ENCODE measurements at regions not wholly inside any gene's neighbourhood (a gene's known extent, or its start where the extent isn't known, plus 50 kb on each side); places are given as distances from the start of the nearest gene placed in this dataset.

GRCh38 chr16:86987746-86988670 lies 329.2 kb downstream of the C16orf95 start:
- H3K4me1 ChIP-seq = no peaks in the 10 kb centered on the region
- no peaks in the 10 kb centered on the region for H3K9me3 ChIP-seq
- in situ Hi-C loops (cut with MboI; ENCODE audit: low sequenced_read_pairs) = no loop called here
- no peak for DNase-seq (ENCODE audit: low spot score in 2 of 2)
- 0 out of 2 replicates have a peak, but pooled peaks cover 3% of the 10 kb centered on the region for H3K27me3 ChIP-seq (ENCODE audit: low read depth)
- no peaks in the 10 kb centered on the region for H3K36me3 ChIP-seq (replicated peaks)
- no peak overlapping the region for H3K4me3 ChIP-seq

- H3K27me3 ChIP-seq (ENCODE audit: low read depth) = 0 out of 2 replicates have a peak, but pooled peaks cover 3% of the 10 kb centered on the region
These were observed 328.1 kb downstream of the C16orf95 start for GRCh38 chr16:86988920-86989696.

GRCh38 chr16:86990451-86990850 lies 326.7 kb downstream of the C16orf95 start:
- H3K27me3 ChIP-seq (ENCODE audit: low read depth) = 0 out of 2 replicates have a peak, but pooled peaks cover 3% of the 10 kb centered on the region

More at GRCh38 chr16:86988920-86989696, 328.1 kb downstream of the C16orf95 start:
- H3K36me3 ChIP-seq (replicated peaks) = no peaks in the 10 kb centered on the region
- DNase-seq (ENCODE audit: low spot score in 2 of 2) = no peak
- no peaks in the 10 kb centered on the region for H3K9me3 ChIP-seq
- H3K4me1 ChIP-seq = no peaks in the 10 kb centered on the region
- no peak overlapping the region for H3K4me3 ChIP-seq
- in situ Hi-C loops (cut with MboI; ENCODE audit: low sequenced_read_pairs) = no loop called here

GRCh38 chr16:86991679-86992078 lies 325.5 kb downstream of the C16orf95 start:
- Histone ChIP-seq H3K4me1 (no peaks in the 10 kb centered on the region), H3K36me3 (replicated peaks) (no peaks in the 10 kb centered on the region), H3K4me3 (no peak overlapping the region), H3K27me3 (ENCODE audit: low read depth) (0 out of 2 replicates have a peak, but pooled peaks cover 3% of the 10 kb centered on the region), H3K9me3 (no peaks in the 10 kb centered on the region)
- no peak for DNase-seq (ENCODE audit: low spot score in 2 of 2)
- in situ Hi-C loops (cut with MboI; ENCODE audit: low sequenced_read_pairs) = no loop called here

More at GRCh38 chr16:86990451-86990850, 326.7 kb downstream of the C16orf95 start:
- Histone ChIP-seq H3K36me3 (replicated peaks) (no peaks in the 10 kb centered on the region), H3K9me3 (no peaks in the 10 kb centered on the region), H3K4me1 (no peaks in the 10 kb centered on the region), H3K4me3 (no peak overlapping the region)
- in situ Hi-C loops (cut with MboI; ENCODE audit: low sequenced_read_pairs) = no loop called here
- no peak for DNase-seq (ENCODE audit: low spot score in 2 of 2)

GRCh38 chr16:86992587-86992986 lies 324.6 kb downstream of the C16orf95 start:
- no peak overlapping the region for H3K4me3 ChIP-seq
- no peaks in the 10 kb centered on the region for H3K36me3 ChIP-seq (replicated peaks)
- DNase-seq (ENCODE audit: low spot score in 2 of 2) = no peak
- H3K27me3 ChIP-seq (ENCODE audit: low read depth) = 0 out of 2 replicates have a peak, but pooled peaks cover 3% of the 10 kb centered on the region
- H3K9me3 ChIP-seq = no peaks in the 10 kb centered on the region
- no peaks in the 10 kb centered on the region for H3K4me1 ChIP-seq
- in situ Hi-C loops (cut with MboI; ENCODE audit: low sequenced_read_pairs) = no loop called here

GRCh38 chr16:86993426-86994110 lies 323.6 kb downstream of the C16orf95 start:
- Histone ChIP-seq H3K4me3 (no peak overlapping the region), H3K4me1 (no peaks in the 10 kb centered on the region), H3K36me3 (replicated peaks) (no peaks in the 10 kb centered on the region), H3K27me3 (ENCODE audit: low read depth) (0 out of 2 replicates have a peak, but pooled peaks cover 3% of the 10 kb centered on the region), H3K9me3 (no peaks in the 10 kb centered on the region)
- DNase-seq (ENCODE audit: low spot score in 2 of 2) = no peak
- in situ Hi-C loops (cut with MboI; ENCODE audit: low sequenced_read_pairs) = no loop called here

GRCh38 chr16:86994215-86994614 lies 323.0 kb downstream of the C16orf95 start:
- H3K27me3 ChIP-seq (ENCODE audit: low read depth) = 0 out of 2 replicates have a peak, but pooled peaks cover 3% of the 10 kb centered on the region
- in situ Hi-C loops (cut with MboI; ENCODE audit: low sequenced_read_pairs) = no loop called here
- H3K9me3 ChIP-seq = no peaks in the 10 kb centered on the region
- no peaks in the 10 kb centered on the region for H3K4me1 ChIP-seq
- H3K4me3 ChIP-seq = no peak overlapping the region
- DNase-seq (ENCODE audit: low spot score in 2 of 2) = no peak
- no peaks in the 10 kb centered on the region for H3K36me3 ChIP-seq (replicated peaks)

GRCh38 chr16:86994651-86995171 lies 322.5 kb downstream of the C16orf95 start:
- no peaks in the 10 kb centered on the region for H3K9me3 ChIP-seq
- 0 out of 2 replicates have a peak, but pooled peaks cover 3% of the 10 kb centered on the region for H3K27me3 ChIP-seq (ENCODE audit: low read depth)
- no peaks in the 10 kb centered on the region for H3K4me1 ChIP-seq
- no peak overlapping the region for H3K4me3 ChIP-seq
- no peak for DNase-seq (ENCODE audit: low spot score in 2 of 2)
- in situ Hi-C loops (cut with MboI; ENCODE audit: low sequenced_read_pairs) = no loop called here
- no peaks in the 10 kb centered on the region for H3K36me3 ChIP-seq (replicated peaks)

GRCh38 chr16:86995456-86995855 lies 321.7 kb downstream of the C16orf95 start:
- Histone ChIP-seq H3K9me3 (no peaks in the 10 kb centered on the region), H3K4me3 (no peak overlapping the region), H3K4me1 (no peaks in the 10 kb centered on the region), H3K36me3 (replicated peaks) (no peaks in the 10 kb centered on the region), H3K27me3 (ENCODE audit: low read depth) (0 out of 2 replicates have a peak, but pooled peaks cover 2% of the 10 kb centered on the region)
- in situ Hi-C loops (cut with MboI; ENCODE audit: low sequenced_read_pairs) = no loop called here
- DNase-seq (ENCODE audit: low spot score in 2 of 2) = no peak

GRCh38 chr16:86996081-86996480 lies 321.1 kb downstream of the C16orf95 start:
- Histone ChIP-seq H3K4me3 (no peak overlapping the region), H3K36me3 (replicated peaks) (no peaks in the 10 kb centered on the region), H3K4me1 (no peaks in the 10 kb centered on the region), H3K27me3 (ENCODE audit: low read depth) (no peaks in the 10 kb centered on the region), H3K9me3 (no peaks in the 10 kb centered on the region)
- no peak for DNase-seq (ENCODE audit: low spot score in 2 of 2)
- in situ Hi-C loops (cut with MboI; ENCODE audit: low sequenced_read_pairs) = no loop called here

- in situ Hi-C loops (cut with MboI; ENCODE audit: low sequenced_read_pairs) = no loop called here
- DNase-seq (ENCODE audit: low spot score in 2 of 2) = no peak
- H3K4me1 ChIP-seq = no peaks in the 10 kb centered on the region
- H3K36me3 ChIP-seq (replicated peaks) = no peaks in the 10 kb centered on the region
- H3K9me3 ChIP-seq = no peaks in the 10 kb centered on the region
- H3K27me3 ChIP-seq (ENCODE audit: low read depth) = no peaks in the 10 kb centered on the region
- H3K4me3 ChIP-seq = no peak overlapping the region
These were observed 320.1 kb downstream of the C16orf95 start for GRCh38 chr16:86997058-86997457.

- no peaks in the 10 kb centered on the region for H3K9me3 ChIP-seq
- H3K36me3 ChIP-seq (replicated peaks) = no peaks in the 10 kb centered on the region
- in situ Hi-C loops (cut with MboI; ENCODE audit: low sequenced_read_pairs) = no loop called here
- H3K4me1 ChIP-seq = no peaks in the 10 kb centered on the region
- H3K4me3 ChIP-seq = no peak overlapping the region
- H3K27me3 ChIP-seq (ENCODE audit: low read depth) = no peaks in the 10 kb centered on the region
- no peak for DNase-seq (ENCODE audit: low spot score in 2 of 2)
These were observed 318.8 kb downstream of the C16orf95 start for GRCh38 chr16:86998196-86999001.
